ENCODE measurements at regions not wholly inside any gene's neighbourhood (a gene's known extent, or its start where the extent isn't known, plus 50 kb on each side); places are given as distances from the start of the nearest gene placed in this dataset.

DNA sequence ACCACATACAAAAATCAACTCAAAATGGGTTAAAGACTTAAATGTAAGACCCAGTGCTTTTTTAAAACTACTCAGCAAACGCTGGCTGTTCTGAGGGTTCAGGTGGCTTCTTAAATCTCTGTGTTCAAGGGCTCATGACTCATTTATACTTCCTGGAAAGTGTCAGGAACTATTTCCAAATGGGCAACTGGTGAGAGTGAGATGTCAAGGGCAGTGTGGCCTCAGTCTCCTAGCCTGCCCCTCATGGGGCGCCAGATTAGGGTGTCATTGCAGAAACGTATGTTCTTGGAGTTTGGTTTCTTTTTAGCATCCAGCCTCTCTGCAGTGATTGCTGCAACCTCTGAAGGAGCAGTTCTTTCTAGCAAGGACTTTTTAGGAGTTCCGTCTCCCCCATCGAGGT is 485.4 kb downstream of the TNS1 start:
- no peak for TF ChIP-seq EED (IDR thresholded peaks at IDR 0.05; ENCODE audit: low read depth)
- TF ChIP-seq RAD51 (IDR thresholded peaks at IDR 0.05), result no peak
- TF ChIP-seq ESRRA (IDR thresholded peaks at IDR 0.05; ENCODE audit: low read length), result no peak
- TF ChIP-seq POLR2AphosphoS2 (IDR thresholded peaks at IDR 0.05; ENCODE audit: low read depth, low read length), result no peak
- no peak for TF ChIP-seq TCF7 (IDR thresholded peaks at IDR 0.05; ENCODE audit: borderline replicate concordance)
- TF ChIP-seq JUND (IDR thresholded peaks at IDR 0.05; ENCODE audit: low read depth, low read length), result no peak
- TF ChIP-seq POLR2A (IDR thresholded peaks at IDR 0.05; ENCODE audit: low read depth, low read length), result no peak
- TF ChIP-seq, protein P1, sequence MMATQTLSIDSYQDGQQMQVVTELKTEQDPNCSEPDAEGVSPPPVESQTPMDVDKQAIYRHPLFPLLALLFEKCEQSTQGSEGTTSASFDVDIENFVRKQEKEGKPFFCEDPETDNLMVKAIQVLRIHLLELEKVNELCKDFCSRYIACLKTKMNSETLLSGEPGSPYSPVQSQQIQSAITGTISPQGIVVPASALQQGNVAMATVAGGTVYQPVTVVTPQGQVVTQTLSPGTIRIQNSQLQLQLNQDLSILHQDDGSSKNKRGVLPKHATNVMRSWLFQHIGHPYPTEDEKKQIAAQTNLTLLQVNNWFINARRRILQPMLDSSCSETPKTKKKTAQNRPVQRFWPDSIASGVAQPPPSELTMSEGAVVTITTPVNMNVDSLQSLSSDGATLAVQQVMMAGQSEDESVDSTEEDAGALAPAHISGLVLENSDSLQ (IDR thresholded peaks at IDR 0.05), result no peak
- TF ChIP-seq MXI1 (IDR thresholded peaks at IDR 0.05; ENCODE audit: low read depth, low read length), result no peak
- TF ChIP-seq, protein P2, sequence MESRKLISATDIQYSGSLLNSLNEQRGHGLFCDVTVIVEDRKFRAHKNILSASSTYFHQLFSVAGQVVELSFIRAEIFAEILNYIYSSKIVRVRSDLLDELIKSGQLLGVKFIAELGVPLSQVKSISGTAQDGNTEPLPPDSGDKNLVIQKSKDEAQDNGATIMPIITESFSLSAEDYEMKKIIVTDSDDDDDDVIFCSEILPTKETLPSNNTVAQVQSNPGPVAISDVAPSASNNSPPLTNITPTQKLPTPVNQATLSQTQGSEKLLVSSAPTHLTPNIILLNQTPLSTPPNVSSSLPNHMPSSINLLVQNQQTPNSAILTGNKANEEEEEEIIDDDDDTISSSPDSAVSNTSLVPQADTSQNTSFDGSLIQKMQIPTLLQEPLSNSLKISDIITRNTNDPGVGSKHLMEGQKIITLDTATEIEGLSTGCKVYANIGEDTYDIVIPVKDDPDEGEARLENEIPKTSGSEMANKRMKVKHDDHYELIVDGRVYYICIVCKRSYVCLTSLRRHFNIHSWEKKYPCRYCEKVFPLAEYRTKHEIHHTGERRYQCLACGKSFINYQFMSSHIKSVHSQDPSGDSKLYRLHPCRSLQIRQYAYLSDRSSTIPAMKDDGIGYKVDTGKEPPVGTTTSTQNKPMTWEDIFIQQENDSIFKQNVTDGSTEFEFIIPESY (IDR thresholded peaks at IDR 0.05), result no peak

Data from GM12878 (cell line).